GM19468 (cell line): ENCODE measurements at regions not wholly inside any gene's neighbourhood (a gene's known extent, or its start where the extent isn't known, plus 50 kb on each side); places are given as distances from the start of the nearest gene placed in this dataset.

Experiments
- ATAC-seq: cut with Tn5 transposase; IDR thresholded peaks from one replicate; pipeline ENCODE4 v1.9.1; 2021; ENCODE audit warnings: mild to moderate bottlenecking, moderate library complexity, moderate number of reproducible peaks; ENCODE audit not compliant: unreplicated experiment; ENCODE audit errors: extremely low read depth

DNA sequence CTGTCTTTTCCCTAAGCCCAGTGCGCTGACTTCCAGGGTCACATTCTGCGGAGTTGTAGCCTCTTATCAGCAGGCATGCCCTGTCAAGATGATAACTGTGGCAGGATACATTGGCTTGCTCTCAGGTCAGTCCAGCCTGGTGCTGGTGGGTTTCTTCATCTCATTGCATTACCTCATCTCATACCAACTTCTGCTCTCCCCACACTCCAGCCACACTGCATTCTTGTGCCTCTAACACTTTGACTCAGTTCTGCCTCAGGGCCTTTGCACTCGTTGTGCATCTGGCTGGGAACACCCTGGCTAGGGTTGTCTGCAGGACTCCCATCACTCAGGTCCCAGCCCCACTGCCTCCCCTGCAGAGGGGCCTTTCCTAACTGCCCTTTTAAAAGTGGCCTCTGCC lies 110.3 kb upstream of the BACH2 start:
- no peak for ATAC-seq

DNA sequence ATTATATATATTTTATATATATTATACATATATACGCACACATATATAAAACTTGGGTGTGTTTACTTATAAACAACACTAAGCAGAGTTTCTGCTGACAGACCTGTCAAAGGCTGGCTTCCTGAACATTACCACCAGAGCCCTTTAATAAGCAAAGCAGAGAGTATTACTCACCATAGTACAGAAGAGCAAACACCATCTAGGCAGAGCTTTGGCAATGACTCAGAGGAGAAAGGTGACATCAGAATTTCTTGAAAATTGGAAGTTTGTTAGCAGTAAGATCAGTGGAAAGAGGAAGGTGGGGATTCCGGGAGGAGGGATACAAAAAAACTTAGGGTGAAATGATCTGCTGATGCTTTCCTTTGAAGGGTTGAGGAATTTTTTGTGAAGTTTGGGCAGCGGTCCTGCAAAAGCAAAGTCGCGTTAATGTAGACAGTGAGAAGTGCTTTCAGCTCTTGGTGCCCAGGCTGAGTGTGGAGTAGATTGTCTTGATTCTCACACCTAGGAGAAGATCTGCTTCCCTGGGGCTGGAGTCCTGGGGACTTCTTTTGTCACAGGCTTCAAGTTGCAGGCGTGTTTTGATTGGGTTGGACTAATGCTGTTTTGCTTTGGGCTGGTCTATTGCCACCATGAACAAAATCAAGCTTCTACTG lies 109.6 kb upstream of the BACH2 start:
- ATAC-seq: no peak

DNA sequence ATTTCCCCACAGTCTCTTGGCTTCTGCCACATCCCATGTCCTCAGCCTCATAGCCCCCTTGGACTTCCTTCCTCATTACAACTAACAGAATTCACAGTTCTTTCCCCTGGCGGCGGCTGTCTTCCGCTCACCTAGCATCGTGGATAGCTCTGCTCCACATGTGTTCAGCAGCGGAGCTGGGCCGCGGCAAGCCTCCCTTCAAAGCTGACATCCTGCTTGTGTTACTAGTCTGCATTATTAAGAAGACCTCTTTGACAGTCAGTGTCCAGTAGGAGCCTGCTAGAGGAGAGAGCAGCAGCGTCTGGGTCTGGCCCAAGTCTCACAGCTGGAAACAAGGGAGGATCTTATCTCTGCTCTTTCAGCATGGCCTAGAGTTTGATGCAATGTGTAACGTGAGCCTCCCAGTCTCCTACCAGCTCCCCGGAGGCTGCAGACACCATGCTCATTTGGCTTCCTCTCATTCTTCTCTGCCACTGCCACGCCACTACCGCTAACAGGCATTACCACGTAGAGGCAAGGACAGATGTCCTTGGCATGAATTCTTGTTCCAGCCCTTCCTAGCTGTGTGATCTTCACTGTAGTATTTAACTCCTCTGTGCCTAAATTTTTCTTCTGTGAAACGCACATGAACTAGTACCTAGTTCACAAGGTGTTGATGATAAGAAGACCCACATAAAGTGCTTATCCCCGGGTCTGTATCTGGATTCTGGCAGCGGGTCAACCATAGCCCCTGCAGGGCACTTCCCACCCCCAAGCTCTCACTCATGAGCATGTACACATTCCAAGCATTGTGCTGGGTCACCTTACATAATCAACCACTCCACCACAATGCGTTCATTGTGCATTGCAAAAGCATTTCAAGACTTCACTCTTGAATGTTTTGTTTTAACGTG lies 107.1 kb upstream of the BACH2 start:
- no peak for ATAC-seq

DNA sequence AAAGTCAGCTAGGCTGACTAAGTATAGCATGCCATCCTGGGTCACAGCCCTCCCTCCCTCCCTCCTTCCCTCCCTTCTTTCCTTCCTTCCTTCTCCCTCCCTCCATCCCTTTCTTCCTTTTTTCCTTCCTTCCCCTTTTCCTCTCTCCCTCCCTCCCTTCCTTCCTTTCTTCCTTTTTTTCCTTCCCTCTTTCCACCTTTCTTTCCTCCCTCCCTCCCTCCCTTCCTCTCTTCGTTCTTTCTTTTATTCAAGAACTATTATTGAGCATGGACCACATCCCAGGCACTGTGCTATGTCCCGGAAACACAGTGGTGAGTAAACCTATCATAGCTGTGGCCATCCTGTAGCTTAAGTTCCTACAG lies 106.2 kb upstream of the BACH2 start:
- no peak for ATAC-seq

DNA sequence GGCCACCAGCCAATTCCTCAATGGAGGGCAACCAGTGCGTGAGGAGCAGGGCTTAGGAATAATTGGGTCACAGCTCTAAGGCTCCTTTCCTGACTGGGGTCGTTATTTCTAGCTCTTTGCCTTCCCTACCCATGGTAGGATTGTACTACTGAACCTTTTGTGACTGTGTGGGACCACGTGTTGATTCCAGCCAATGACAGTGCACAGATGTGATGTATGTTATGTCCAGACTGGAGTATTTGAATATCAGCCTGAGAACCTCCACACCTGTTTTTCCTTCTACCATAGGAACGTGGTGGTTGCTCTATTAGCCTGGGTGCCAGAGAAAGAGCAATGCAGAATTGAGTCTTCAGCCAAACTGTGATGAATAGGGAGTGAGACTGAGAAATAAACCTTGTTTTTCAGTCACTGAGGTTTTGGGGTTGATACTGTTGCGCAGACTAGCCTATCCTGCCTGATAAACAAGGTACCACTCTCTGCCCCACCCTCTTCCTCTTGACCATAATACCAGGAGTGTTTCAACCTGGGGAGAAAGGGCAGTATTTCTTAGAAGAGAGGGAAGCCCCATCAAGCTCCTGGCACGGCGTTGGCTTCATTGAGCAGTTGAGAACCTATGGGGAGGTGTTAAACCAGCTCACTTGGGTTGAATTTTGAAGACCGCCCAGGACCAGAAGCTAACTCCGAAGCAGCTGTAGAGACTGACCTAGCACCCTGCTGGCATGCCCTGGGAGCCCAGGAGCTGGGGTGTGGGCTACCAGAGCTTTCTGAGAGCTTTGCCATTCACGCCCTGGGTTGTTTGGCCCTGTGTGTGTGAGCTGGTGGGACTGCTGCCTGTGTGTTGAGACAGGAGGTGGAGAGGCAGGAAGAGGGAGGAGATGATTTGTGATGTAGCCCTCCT lies 105.5 kb upstream of the BACH2 start:
- ATAC-seq: no peak

DNA sequence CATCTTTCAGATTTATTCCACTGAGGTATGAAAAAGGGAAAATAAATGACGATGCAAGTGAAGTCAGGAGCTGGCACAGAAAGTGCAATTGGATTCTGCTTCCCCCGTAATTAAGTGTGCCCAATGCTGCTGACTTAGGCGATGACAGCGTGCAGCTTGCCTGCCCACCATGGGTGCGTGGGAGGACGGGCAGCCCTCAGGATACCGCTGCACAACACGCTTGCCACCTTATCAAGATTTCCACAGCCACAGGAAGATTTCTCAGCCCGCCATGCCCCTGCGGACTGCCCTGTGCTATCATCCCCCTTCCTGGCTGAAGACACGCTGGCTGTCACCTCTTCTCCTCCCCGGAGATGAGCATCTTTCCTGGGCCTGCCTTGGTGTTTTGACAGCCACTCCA lies 103.3 kb upstream of the BACH2 start:
- ATAC-seq: no peak

DNA sequence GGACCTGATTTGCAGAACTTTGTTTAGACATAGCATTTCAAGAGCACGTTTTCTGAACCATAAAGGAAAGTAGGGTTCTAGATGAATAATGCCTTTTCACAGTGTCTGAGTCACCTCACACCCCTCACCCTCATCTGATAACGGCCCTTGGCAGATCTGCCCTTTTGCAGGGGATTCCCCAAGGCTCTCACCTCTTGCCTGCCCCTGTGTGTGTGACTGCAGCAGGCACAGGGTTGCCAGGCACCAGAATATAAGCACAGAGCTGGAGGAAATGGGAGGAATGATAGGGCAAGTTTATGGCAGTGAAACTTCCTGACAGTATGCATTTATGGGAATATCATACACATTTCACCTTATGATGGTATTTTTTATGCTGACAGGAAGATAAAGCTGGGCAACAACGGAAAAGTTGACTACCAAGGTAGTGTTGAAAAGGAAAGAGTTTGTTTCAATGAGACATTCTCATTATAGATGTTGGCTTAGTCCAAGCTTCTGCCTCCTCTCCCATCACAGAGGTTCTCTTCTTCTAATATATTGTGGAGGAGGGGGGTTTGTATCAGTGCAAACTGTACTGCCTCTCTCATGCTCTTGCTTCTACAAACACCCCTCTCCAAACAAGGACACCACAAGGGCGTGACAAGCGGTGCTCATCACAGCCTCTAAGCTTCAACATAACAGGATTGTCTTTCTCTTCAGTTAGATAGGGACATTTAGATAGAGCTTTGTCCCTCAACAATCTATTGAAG lies 101.5 kb upstream of the BACH2 start:
- ATAC-seq: no peak

DNA sequence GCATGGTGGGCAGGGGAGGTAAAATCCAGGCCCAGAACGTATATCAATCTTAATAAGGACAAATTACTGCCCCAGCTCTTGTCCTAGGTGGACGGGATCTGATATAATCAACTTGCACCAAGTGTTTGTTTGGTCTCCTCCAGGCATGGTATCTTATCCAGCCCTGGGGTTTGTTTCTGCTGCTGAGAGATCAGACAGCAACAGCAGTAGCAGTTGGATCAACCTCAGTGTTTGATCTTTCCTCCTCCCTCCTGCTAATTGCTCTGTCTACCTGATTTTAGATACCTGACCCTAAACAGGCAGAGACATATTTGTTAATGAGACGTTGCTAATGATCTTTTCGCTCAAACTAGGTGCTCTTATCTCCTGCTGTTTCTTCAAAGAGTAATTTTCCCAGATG lies 100.4 kb upstream of the BACH2 start:
- no peak for ATAC-seq

DNA sequence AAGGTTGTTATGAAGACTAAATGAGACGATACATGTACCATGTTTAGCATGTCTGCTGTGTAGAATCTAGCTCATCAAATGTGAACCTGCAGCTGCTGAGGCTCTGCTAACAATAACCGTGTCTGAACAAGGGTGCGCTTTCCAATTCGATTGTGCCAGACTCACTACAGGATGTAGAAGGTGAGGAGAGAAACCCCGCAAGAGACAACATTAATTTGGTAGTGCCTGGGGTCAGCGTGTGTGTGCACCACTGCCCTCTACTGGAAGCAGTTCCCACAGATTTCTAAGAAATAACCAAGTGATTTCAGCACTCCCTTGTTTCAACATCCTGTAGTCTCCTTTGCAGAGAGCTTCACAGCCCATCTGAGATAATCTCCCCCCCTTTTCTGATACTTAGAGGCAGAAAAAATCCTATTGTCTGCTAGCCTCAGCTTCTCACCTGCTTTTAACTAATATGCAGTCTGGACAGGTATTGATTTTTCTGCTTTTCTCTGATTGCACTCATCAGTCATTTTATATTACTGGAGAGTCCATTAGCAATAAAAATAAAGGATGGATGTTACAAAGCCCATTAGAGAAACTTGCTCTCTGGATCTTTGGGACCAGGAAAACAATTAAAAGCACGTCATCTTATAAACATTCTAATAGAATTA lies 96.7 kb upstream of the BACH2 start:
- no peak for ATAC-seq

DNA sequence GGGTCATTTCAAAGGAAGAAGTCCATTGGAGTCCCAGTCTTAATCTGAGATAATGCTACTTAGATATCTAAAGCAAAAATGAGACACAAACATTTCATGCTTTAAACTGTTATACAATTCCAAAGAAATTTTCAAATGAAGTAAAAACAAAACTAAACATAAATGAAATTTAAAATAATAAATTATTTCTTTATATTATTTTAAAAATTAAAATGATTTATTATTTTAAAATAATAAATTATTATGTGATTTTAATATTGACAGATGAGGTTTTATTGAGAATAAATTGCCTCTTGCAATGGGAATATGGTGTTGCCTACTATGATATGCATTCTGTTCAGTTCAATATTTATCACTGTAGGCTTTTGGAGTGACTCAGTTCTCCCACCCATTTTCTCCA lies 93.7 kb upstream of the BACH2 start:
- ATAC-seq: no peak

DNA sequence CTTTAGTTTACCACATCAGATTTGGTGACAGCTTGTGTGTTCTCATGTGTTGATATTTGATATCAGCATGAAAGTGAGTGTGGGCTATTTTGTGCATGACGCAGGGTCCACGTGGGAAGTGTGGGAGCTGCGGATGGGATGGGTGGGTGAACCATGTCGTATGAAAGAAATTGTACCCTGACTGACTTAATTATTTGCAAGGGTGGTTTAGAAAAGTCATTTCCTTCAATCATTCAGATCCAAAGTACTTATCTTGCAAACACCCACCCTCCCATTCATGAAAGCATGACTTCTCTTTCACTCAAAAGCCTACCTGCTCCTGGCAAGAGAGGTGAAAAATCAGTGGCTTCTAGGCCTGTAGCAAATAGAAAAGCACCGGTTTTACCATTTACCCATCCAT lies 91.8 kb upstream of the BACH2 start:
- ATAC-seq: no peak

DNA sequence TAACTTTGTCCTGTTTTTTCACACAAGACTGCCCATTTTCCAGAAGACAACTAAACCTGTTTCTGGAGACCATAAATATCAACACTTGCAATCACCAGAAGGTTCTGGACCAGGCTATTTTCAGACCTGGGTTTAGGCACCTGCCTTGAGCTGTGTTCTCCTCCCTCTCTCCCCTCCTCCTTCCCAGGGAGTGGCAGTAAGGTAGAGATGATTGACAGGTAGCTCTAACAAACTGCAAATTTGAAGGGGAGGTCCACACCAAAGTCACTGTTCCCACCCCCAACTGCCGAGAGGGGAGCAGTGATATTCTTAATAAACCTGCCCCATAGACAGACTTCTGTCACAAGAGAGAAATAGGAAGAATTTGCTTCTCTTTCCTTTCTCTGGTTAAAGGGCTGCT lies 91.2 kb upstream of the BACH2 start:
- ATAC-seq: no peak

DNA sequence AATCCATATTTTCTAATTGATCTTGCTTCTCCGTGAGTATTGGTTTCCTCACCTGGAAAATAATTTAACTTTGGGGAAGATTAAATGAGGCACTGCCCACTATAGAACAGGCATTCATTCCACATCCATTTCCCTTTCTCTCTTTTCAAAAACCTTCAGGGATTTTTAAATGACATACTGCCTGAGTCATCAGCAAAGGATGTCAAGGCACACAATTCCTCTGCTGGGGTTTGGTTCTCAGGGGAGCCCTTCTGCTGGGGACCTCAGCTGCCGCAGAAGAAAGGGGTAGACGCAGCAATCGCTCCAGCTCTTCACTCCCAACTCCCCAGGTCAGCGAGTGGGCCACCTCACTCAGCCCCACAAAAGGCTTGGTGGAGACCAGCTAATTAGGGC lies 90.7 kb upstream of the BACH2 start:
- no peak for ATAC-seq

DNA sequence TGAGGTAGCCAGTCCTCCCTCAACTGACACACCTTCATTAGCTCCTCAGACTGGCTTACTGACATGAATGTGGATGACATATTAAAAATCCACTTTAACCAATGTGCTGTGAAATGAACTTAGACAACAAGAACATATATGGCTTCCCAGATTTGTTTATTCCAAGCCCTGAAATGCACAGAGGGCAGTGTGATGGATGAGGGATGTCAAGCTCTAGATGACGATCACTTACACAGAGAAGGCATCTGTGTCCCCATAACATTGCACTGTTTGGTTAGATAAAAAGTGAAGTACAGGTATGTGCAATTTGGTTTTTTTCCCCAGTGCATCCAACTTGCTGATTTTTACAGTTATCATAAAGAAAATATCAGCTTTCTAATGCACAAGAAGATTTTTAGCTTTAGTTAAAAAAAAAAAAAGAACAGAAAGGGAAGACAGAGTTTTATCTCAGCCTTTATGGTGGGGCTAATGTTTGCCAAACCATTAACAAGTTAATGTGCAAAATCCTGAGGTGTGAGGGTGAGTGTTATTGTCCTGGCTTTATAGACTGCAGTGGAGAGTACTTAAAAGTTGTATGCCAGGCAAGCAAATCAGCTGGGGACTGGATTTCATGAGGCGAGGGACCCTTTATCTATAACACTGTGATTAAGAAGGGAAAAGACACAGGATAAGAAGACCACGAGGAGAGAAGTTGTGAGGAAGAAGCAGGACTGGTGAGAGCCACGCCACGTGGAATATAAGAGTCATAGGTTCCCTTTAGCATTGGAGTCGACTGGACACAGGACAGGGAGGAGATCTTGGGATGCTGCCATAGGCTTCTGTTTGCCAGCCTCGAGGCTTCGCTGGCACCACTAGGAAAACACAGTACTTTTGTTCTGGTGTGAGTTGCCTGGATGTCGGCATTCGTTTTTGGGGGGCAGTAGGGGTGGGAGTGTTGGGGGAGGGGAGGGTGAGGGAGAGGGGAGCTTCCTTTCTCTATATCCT lies 90.0 kb upstream of the BACH2 start:
- ATAC-seq: no peak

DNA sequence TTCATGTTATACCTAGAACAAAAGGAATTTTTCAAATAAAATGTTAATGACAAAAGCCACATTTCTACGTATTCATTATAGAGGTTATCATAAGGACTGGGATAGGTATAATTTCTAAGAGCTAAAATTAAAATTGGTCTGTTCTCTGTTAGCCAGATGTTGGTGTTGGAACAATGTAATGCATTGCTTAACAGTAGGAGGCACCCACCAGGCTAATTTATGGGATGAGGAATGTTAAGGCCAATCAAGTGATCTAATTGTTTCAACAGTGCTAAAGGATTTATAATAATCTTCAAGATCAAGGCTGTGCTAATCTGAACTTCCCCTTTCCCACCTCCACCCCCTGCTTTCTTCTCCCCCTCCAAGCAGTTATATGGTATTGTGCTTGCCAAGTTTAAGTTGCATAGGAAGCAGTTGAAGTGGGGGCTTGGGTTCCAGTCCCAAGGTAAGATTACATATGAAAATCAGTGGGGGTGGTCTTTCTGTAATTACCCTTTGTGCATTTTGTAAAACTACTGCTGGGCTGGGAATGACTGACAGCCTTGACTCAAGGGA lies 89.2 kb upstream of the BACH2 start:
- ATAC-seq: no peak

DNA sequence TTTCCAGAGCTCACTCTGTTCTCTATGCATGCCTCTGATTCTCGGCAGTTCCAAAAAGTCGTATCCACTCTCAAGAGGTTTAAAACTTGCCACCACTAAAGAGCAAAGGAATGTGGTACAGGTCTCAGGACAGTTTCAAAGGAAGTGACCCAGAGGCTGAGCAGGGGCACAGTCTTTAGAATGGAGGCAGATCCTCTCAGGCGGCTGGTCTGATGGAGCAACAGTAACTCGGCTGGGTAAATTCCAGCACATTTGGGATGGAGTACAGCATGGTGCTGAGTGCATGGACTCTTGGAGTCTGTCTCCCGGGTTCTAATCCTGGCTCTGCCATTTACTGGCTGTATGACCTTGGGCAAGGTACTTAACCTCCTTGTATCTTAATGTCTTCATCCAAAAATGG lies 88.1 kb upstream of the BACH2 start:
- no peak for ATAC-seq

DNA sequence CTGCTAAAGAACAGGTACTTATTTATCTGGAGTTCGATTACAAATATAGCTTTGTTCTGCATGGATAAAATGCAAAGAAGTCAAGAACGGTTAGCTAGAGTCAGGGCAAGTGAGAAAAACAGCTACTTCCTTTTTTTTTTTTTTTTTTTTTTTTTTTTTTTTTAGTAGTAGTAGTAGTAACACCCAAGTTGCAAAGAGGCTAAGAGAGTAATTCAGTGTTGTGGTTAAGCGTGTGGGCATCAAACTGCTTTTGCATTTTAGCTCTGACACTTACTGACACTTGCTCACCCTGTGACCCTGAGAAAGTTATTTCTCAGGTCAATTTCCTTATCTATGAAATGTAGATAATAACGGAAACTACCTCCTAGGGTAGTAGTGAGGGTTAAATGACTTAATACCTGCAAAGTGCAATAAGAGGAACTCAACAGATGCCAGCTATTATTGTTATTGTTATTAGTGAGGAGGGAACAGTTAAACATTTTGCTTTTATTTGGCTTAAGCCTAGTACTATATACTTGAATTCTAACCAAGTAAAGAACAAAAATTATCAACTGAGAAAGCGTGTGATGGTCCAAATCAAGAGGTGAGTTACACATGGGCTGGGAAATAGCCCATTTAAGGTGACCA lies 86.7 kb upstream of the BACH2 start:
- ATAC-seq: no peak

DNA sequence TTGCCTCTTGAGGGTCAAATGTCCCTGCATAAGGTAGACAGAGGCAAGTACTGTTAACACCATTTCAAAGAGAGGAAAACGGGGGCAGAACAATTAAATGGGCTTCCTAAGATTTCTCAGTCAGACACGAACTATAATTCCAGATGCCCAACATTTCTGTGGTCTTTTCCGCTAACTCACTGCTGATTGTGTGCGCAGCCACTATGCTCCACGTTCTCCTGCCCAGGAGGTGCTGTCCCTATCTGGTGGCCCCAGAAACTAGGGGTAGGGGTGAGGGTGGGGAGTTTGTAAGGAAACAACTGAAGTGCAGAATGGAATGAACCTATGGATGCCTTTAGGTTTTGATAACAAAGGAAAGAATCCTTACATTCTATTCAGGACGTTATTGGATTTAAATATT lies 86.1 kb upstream of the BACH2 start:
- no peak for ATAC-seq
